ENCODE measurements at regions not wholly inside any gene's neighbourhood (a gene's known extent, or its start where the extent isn't known, plus 50 kb on each side); places are given as distances from the start of the nearest gene placed in this dataset.

DNA sequence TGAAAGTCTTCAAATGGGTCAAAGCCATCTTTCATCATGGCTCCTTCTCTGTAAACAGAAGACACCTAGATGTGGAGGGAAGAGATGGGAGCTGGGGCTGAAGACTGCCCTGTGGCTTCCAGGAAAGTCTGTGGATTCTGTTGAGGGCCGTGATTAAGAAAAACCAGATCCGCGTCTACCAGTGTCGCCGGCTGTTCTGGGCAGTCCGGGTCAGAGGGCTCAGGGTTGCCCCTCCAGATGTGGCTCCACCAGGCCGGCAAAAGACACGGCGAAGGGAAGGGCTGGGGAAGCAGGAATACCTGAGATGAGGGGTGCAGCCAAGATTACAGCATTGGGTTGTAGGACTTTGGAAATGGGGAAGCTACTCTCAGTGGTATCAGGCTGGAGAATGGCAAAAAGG, 162.6 kb downstream of the RHOU start:
- no peak overlapping the region for H3K4me3 ChIP-seq
- WGBS, 4 donors = 88 to 95% (median 94%) methylated on average over 9 of the region's 9 CpGs
- H3K9me3 ChIP-seq = no peaks in the 10 kb centered on the region
- ATAC-seq (no peak), DNase-seq (no peak)
- H3K36me3 ChIP-seq = no peaks in the 10 kb centered on the region
- peaks cover 0 to 20% (median 1%) of the 10 kb centered on the region in 12 donors for H3K4me1 ChIP-seq
- TF ChIP-seq, protein P1, sequence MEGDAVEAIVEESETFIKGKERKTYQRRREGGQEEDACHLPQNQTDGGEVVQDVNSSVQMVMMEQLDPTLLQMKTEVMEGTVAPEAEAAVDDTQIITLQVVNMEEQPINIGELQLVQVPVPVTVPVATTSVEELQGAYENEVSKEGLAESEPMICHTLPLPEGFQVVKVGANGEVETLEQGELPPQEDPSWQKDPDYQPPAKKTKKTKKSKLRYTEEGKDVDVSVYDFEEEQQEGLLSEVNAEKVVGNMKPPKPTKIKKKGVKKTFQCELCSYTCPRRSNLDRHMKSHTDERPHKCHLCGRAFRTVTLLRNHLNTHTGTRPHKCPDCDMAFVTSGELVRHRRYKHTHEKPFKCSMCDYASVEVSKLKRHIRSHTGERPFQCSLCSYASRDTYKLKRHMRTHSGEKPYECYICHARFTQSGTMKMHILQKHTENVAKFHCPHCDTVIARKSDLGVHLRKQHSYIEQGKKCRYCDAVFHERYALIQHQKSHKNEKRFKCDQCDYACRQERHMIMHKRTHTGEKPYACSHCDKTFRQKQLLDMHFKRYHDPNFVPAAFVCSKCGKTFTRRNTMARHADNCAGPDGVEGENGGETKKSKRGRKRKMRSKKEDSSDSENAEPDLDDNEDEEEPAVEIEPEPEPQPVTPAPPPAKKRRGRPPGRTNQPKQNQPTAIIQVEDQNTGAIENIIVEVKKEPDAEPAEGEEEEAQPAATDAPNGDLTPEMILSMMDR (IDR thresholded peaks at IDR 0.05) = no peak
- TF ChIP-seq POLR2A (IDR thresholded peaks at IDR 0.05) = no peak
- H3K27me3 ChIP-seq = peaks cover 0 to 14% (median 0%) of the 10 kb centered on the region in 9 donors
- no peak overlapping the region for H3K27ac ChIP-seq
- intact Hi-C loops (cut with DNase I) = loop anchor here in 1 of 10 donors (10.0 kb wide), 1 partner anchor 63 kb away; no protein-coding TSS in a partner anchor

DNA sequence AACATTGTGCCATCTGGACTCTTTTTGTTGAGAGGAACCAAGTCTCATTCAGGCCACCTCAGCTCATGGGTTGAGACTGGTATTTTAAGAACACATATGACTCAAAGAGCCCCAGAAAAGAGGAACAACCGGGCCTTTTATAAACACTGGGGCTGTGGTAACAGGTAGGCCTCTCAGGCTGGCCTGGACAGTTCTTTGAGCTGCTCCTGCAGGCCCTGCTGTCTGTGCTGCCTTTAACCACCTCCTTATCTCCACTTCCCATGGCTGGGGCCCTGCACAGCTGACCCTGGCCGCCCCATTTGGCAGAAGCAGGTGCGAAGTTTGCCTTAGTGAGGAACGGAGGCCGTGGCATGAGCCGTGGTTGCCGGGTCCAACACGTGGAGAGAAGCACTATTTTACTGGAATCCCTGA, 163.3 kb downstream of the RHOU start:
- DNase-seq (no peak), ATAC-seq (peak in 1 of 4 donors; percentile 46)
- intact Hi-C loops (cut with DNase I) = loop anchor here in 1 of 10 donors (10.0 kb wide), 1 partner anchor 64 kb away; no protein-coding TSS in a partner anchor

DNA sequence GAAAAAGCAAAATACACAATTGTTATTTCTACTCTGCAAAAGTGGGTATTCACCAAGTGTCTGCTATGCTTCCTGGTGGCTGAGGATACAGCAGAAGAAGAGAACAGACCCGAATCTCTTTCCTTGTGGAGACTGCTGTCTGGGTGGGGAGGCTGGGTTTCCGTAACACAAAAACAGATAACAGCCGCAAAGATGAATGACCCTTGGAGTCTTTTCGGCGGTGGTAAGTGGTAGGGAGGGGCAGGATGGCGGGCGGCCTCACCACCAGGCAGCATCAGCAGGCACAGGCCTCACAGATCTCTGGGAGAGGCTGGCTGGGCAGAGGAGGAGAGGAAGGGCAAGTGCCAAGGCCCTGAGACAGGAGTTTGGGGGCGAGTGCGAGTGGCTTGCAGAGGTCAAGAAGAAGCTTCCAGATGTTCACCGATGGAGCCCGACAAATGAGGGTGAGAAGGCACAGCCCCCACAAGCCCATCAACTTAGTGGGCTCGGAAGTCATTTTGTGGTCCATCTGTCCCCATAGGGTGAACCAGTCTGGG, 164.2 kb downstream of the RHOU start:
- Histone ChIP-seq H3K9me3 (no peaks in the 10 kb centered on the region), H3K27ac (peak overlapping the region in 1 of 12 donors; percentile 56), H3K27me3 (peaks cover 0 to 14% (median 0%) of the 10 kb centered on the region in 9 donors), H3K36me3 (no peaks in the 10 kb centered on the region), H3K4me3 (no peak overlapping the region), H3K4me1 (peaks cover 0 to 31% (median 7%) of the 10 kb centered on the region in 12 donors)
- no peak for TF ChIP-seq POLR2A (IDR thresholded peaks at IDR 0.05)
- TF ChIP-seq, protein P1 (IDR thresholded peaks at IDR 0.05) = no peak
- whole genome bisulfite sequencing, 4 donors = 79 to 88% (median 81%) methylated on average over 12 of the region's 12 CpGs
- DNase-seq = no peak
- intact Hi-C loops (cut with DNase I) = loop anchor here in 1 of 10 donors (10.0 kb wide), 1 partner anchor 65 kb away; no protein-coding TSS in a partner anchor
- ATAC-seq = no peak

More for the DNA sequence above, 163.3 kb downstream of the RHOU start:
- TF ChIP-seq, protein P1 (IDR thresholded peaks at IDR 0.05) = no peak
- TF ChIP-seq POLR2A (IDR thresholded peaks at IDR 0.05) = no peak
- H3K27me3 ChIP-seq = peaks cover 0 to 14% (median 0%) of the 10 kb centered on the region in 9 donors
- H3K36me3 ChIP-seq = no peaks in the 10 kb centered on the region
- H3K9me3 ChIP-seq = no peaks in the 10 kb centered on the region
- H3K4me1 ChIP-seq = peaks cover 0 to 26% (median 5%) of the 10 kb centered on the region in 12 donors
- 69 to 96% (median 81%) methylated on average over 8 of the region's 8 CpGs for WGBS, 4 donors
- no peak overlapping the region for H3K27ac ChIP-seq
- H3K4me3 ChIP-seq = no peak overlapping the region

DNA sequence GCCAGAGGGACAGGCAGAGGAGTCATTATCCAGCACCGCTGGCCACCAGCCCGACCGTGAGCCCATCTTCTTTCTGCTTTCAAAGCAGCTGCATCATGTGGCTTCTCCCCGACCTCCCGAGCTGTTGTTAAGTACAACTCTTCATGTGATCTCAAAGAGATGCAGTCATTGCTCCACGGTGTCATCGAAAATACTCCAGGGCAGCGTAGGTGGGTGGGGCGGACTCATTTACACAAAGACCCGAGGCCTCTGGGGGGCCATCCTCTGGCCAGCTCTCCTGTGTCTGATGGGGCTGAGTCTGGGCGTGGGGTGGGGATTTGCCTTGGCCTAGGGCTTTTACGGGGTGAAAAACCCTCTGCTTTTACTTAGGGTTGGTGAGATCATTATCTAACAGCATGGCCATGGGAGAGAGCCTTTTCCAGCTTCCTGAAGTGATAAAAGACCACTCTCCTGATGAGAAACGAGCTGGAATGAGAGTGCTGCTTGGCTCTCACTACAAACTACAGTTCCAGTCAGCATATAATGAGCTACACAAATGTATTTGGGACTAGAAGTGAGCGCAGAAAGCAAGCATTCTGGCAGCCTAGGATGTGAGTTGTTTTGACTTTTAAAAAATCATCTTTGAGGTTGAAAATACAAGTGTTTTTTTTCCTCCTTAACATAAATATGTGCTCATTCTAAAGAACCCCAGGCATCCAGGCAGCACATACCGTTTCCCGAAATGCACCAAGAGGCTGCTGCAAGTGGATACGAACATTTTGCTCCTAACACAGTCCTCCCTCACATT, 165.0 kb downstream of the RHOU start:
- Histone ChIP-seq H3K4me3 (no peak overlapping the region), H3K27me3 (peaks cover 0 to 14% (median 0%) of the 10 kb centered on the region in 9 donors), H3K4me1 (peaks cover 0 to 31% (median 7%) of the 10 kb centered on the region in 12 donors), H3K36me3 (no peaks in the 10 kb centered on the region), H3K27ac (peak overlapping the region in 1 of 12 donors; percentile 56), H3K9me3 (no peaks in the 10 kb centered on the region)
- peak in 2 of 5 donors; percentile 23 to 30 for DNase-seq
- intact Hi-C loops (cut with DNase I) = no loop called here
- 49 to 62% (median 55%) methylated on average over 17 of the region's 17 CpGs for WGBS, 4 donors
- peak in 1 of 4 donors; percentile 15 for ATAC-seq
- TF ChIP-seq POLR2A (IDR thresholded peaks at IDR 0.05) = no peak
- TF ChIP-seq, protein P1 (IDR thresholded peaks at IDR 0.05) = no peak
